Erythroblast (primary cell): ENCODE measurements at regions not wholly inside any gene's neighbourhood (a gene's known extent, or its start where the extent isn't known, plus 50 kb on each side); places are given as distances from the start of the nearest gene placed in this dataset.

Source experiments
- GATA1 ChIP-seq: IDR thresholded peaks from 2 replicates; pipeline ENCODE4 v1.6.1; 2011; ENCODE audit warnings: low read depth, mild to moderate bottlenecking, control low read depth, low read length, moderate library complexity
- POLR2A ChIP-seq: IDR thresholded peaks from 2 replicates; pipeline ENCODE4 v1.6.1; 2011; ENCODE audit warnings: mild to moderate bottlenecking, low read length

GRCh38 chr7:67764289-67764688 is 767.7 kb downstream of the TYW1 start:
- TF ChIP-seq POLR2A: no peak
- no peak for TF ChIP-seq GATA1
